ENCODE measurements at regions not wholly inside any gene's neighbourhood (a gene's known extent, or its start where the extent isn't known, plus 50 kb on each side); places are given as distances from the start of the nearest gene placed in this dataset.

GRCh38 chr20:24776755-24777271 lies 172.3 kb upstream of the CST7 start:
- no peak for TF ChIP-seq CTCF (conservative IDR thresholded peaks at IDR 0.05; ENCODE audit: low read length)
- no peak for TF ChIP-seq EZH2phosphoT487 (IDR thresholded peaks at IDR 0.05; ENCODE audit: borderline replicate concordance)

Measured in Loucy (cell line).